H9 (cell line): ENCODE measurements at regions not wholly inside any gene's neighbourhood (a gene's known extent, or its start where the extent isn't known, plus 50 kb on each side); places are given as distances from the start of the nearest gene placed in this dataset.

Source experiments
- DNase-seq: peaks from one replicate; pipeline ENCODE4 v3.0.0-alpha.2; 2017
- H2AFZ ChIP-seq: one replicate; pipeline ENCODE4 v1.6.1; 2013; ENCODE audit warnings: mild to moderate bottlenecking, low read length, control low read depth, moderate library complexity
- H2AK5ac ChIP-seq: 2 replicates; pipeline ENCODE4 v1.6.1; 2013; ENCODE audit warnings: low read length, control low read depth, mixed read lengths; ENCODE audit not compliant: insufficient read length
- H2BK120ac ChIP-seq: one replicate; pipeline ENCODE4 v1.6.1; 2013; ENCODE audit warnings: low read depth, mild to moderate bottlenecking, low read length, control low read depth, inconsistent platforms; ENCODE audit not compliant: poor library complexity, severe bottlenecking
- H2BK12ac ChIP-seq: 2 replicates; pipeline ENCODE4 v1.6.1; 2013; ENCODE audit warnings: low read length, control low read depth, mixed read lengths, low read depth; ENCODE audit not compliant: insufficient read length
- H2BK15ac ChIP-seq: 2 replicates; pipeline ENCODE4 v1.6.1; 2013; ENCODE audit warnings: low read depth, low read length, control low read depth
- H2BK20ac ChIP-seq: one replicate; pipeline ENCODE4 v1.6.1; 2013; ENCODE audit warnings: low read depth, mild to moderate bottlenecking, low read length, control low read depth, inconsistent platforms; ENCODE audit not compliant: poor library complexity, severe bottlenecking
- H2BK5ac ChIP-seq: 2 replicates; pipeline ENCODE4 v1.6.1; 2013; ENCODE audit warnings: low read length, control low read depth, mixed read lengths; ENCODE audit not compliant: insufficient read length
- H3K14ac ChIP-seq: 2 replicates; pipeline ENCODE4 v1.6.1; 2013; ENCODE audit warnings: low read length, control low read depth; ENCODE audit not compliant: insufficient read depth
- H3K18ac ChIP-seq: 2 replicates; pipeline ENCODE4 v1.6.1; 2013; ENCODE audit warnings: low read depth, mild to moderate bottlenecking, mixed read lengths, low read length, control low read depth; ENCODE audit not compliant: insufficient read length
- H3K23ac ChIP-seq: 2 replicates; pipeline ENCODE4 v1.6.1; 2013; ENCODE audit warnings: low read length, control low read depth, mixed read lengths, low read depth; ENCODE audit not compliant: insufficient read length
- H3K23me2 ChIP-seq: 2 replicates; pipeline ENCODE4 v1.6.1; 2013; ENCODE audit warnings: low read depth, mild to moderate bottlenecking, mixed read lengths, low read length, control low read depth; ENCODE audit not compliant: insufficient read length, poor library complexity, severe bottlenecking
- H3K27ac ChIP-seq: 2 replicates; pipeline ENCODE4 v1.5.1; 2013; ENCODE audit warnings: low read length, control low read depth, mixed read lengths, low read depth; ENCODE audit not compliant: insufficient read length
- H3K27me3 ChIP-seq: 2 replicates; pipeline ENCODE4 v1.6.1; 2013; ENCODE audit warnings: low read length, control low read depth, inconsistent platforms; ENCODE audit not compliant: insufficient read depth
- H3K4ac ChIP-seq: 2 replicates; pipeline ENCODE4 v1.6.1; 2013; ENCODE audit warnings: low read depth, mild to moderate bottlenecking, control low read depth, inconsistent platforms, low read length, moderate library complexity
- H3K4me1 ChIP-seq: 2 replicates; pipeline ENCODE4 v1.6.1; 2013; ENCODE audit warnings: low read length, control low read depth, inconsistent platforms; ENCODE audit not compliant: insufficient read depth
- H3K4me2 ChIP-seq: 2 replicates; pipeline ENCODE4 v1.6.1; 2013; ENCODE audit warnings: low read length, control low read depth, mixed read lengths; ENCODE audit not compliant: insufficient read length, insufficient read depth
- H3K56ac ChIP-seq: 2 replicates; pipeline ENCODE4 v1.6.1; 2013; ENCODE audit warnings: low read depth, mild to moderate bottlenecking, mixed read lengths, low read length, control low read depth; ENCODE audit not compliant: insufficient read length
- H3K79me1 ChIP-seq: 2 replicates; pipeline ENCODE4 v1.6.1; 2013; ENCODE audit warnings: low read depth, mild to moderate bottlenecking, moderate library complexity, low read length, control low read depth, inconsistent platforms; ENCODE audit not compliant: insufficient read depth, poor library complexity, severe bottlenecking
- H3K79me2 ChIP-seq: 2 replicates; pipeline ENCODE4 v1.6.1; 2013; ENCODE audit warnings: low read length, control low read depth, inconsistent platforms; ENCODE audit not compliant: insufficient read depth
- H3K9ac ChIP-seq: 2 replicates; pipeline ENCODE4 v1.6.1; 2013; ENCODE audit warnings: low read length, control low read depth, mixed read lengths; ENCODE audit not compliant: insufficient read length; ENCODE audit errors: extremely low read depth
- H3K9me3 ChIP-seq: one replicate; pipeline ENCODE4 v1.6.1; 2013; ENCODE audit warnings: low read depth, low read length, inconsistent platforms; ENCODE audit not compliant: control insufficient read depth
- H3T11ph ChIP-seq: one replicate; pipeline ENCODE4 v1.6.1; 2013; ENCODE audit warnings: mild to moderate bottlenecking, low read length, control low read depth, inconsistent platforms
- H4K20me1 ChIP-seq: one replicate; pipeline ENCODE4 v1.6.1; 2013; ENCODE audit not compliant: control insufficient read depth, insufficient read length, insufficient read depth
- H4K5ac ChIP-seq: 2 replicates; pipeline ENCODE4 v1.6.1; 2013; ENCODE audit warnings: low read depth, mild to moderate bottlenecking, mixed read lengths, low read length, control low read depth; ENCODE audit not compliant: insufficient read length
- H4K8ac ChIP-seq: replicated peaks from 2 replicates; pipeline ENCODE4 v1.6.1; 2013; ENCODE audit warnings: low read length, control low read depth, mixed read lengths, low read depth; ENCODE audit not compliant: insufficient read length
- H4K91ac ChIP-seq: 2 replicates; pipeline ENCODE4 v1.6.1; 2013; ENCODE audit warnings: low read depth, mild to moderate bottlenecking, moderate library complexity, mixed read lengths, low read length, control low read depth; ENCODE audit not compliant: insufficient read length
- H3K27ac Mint-ChIP-seq, 3 experiments: 2 replicates in 2 of 3; 3 replicates in 1 of 3; pipeline ENCODE4 v1.8.0; 2020 to 2021; ENCODE audit warnings: mixed read lengths in 3 of 3, mild to moderate bottlenecking in 1 of 3, moderate library complexity in 1 of 3
- H3K27me3 Mint-ChIP-seq: 2 replicates; pipeline ENCODE4 v1.8.0; 2021; ENCODE audit warnings: low read depth, mild to moderate bottlenecking, moderate library complexity, mixed read lengths
- H3K36me3 Mint-ChIP-seq, 3 experiments: 2 replicates in 2 of 3; 3 replicates in 1 of 3; pipeline ENCODE4 v1.8.0; 2020 to 2021; ENCODE audit warnings: low read depth in 3 of 3, mixed read lengths in 3 of 3; ENCODE audit not compliant: insufficient read depth in 1 of 3
- H3K4me1 Mint-ChIP-seq, 2 experiments: 2 replicates each; pipeline ENCODE4 v1.8.0; 2020; ENCODE audit warnings: mixed read lengths in 2 of 2
- H3K4me3 Mint-ChIP-seq, 2 experiments: 2 replicates in 1 of 2; 3 replicates in 1 of 2; pipeline ENCODE4 v1.8.0; 2020 to 2021; ENCODE audit warnings: mild to moderate bottlenecking in 2 of 2, mixed read lengths in 2 of 2, moderate library complexity in 1 of 2
- H3K9me3 Mint-ChIP-seq, 2 experiments: 2 replicates in 1 of 2; 3 replicates in 1 of 2; pipeline ENCODE4 v1.8.0; 2020; ENCODE audit warnings: mild to moderate bottlenecking in 2 of 2, mixed read lengths in 2 of 2, moderate library complexity in 1 of 2
- CTCF ChIP-seq: fragments of 200-600 bp; sonication (generic); conservative IDR thresholded peaks from 3 replicates; pipeline ENCODE4 v1.8.0; 2021; ENCODE audit warnings: antibody characterized with exemption, mild to moderate bottlenecking
- WGBS: extraction: QIAGEN DNeasy Blood & Tissue Kit; methylation state at CpG from one replicate; pipeline ENCODE4 v1.1.7; 2013; ENCODE audit warnings: missing lambda C conversion rate, low lambda C conversion rate, mixed read lengths; ENCODE audit not compliant: insufficient read length; ENCODE audit errors: extremely low coverage; 5-methylcytosine and 5-hydroxymethylcytosine counted together

DNA sequence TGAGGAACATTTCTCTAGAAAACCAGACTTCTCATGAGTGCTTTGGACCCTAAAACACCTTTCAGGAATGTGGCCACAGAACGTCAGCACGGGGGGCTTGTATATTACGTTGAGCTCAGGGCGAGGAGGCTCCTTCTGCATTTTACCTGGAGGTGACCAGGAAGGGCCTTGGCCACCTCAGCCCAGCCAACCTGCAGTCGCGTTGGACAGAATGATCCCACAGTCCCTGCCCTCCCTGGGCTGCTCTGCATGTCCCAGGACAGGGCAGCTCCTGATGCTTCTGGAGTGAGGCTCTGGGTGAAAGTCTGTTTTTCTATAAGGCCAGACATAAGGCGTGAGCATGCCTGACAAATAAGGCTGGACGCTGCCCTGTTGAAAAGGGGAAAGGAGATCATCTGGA is 121.9 kb downstream of the NDUFA10 start:
- Histone ChIP-seq H3K79me2 (no peaks in the 10 kb centered on the region), H3K4ac (no peak overlapping the region), H3K18ac (peak overlapping the region; percentile 7), H3K4me1 (peaks cover 8% of the 10 kb centered on the region; the same call in 1 of the 2 replicates), H3K23ac (no peak overlapping the region), H3K9ac (no peak overlapping the region), H4K8ac (no peak overlapping the region), H4K5ac (no peak overlapping the region), H3K27me3 (no peaks in the 10 kb centered on the region), H3K27ac (no peak overlapping the region), H2BK12ac (no peak overlapping the region), H3K56ac (no peak overlapping the region), H3K4me2 (peak overlapping the region; percentile 32), H3K9me3 (no peaks in the 10 kb centered on the region), H2BK20ac (no peak overlapping the region), H2BK120ac (no peak overlapping the region), H3K79me1 (no peaks in the 10 kb centered on the region), H4K91ac (no peak overlapping the region), H2BK5ac (no peak overlapping the region), H3T11ph (no peak overlapping the region), H2AK5ac (no peak overlapping the region), H3K14ac (peak overlapping the region; percentile 45), H2BK15ac (no peak overlapping the region), H2AFZ (no peak overlapping the region), H4K20me1 (no peaks in the 10 kb centered on the region), H3K23me2 (peaks cover 2% of the 10 kb centered on the region)
- peaks cover 8 to 11% of the 10 kb centered on the region in 2 experiments; a peak in 4 of 5 replicates for H3K9me3 Mint-ChIP-seq
- H3K27me3 Mint-ChIP-seq, result peaks cover 12% of the 10 kb centered on the region
- peaks cover 27 to 28% of the 10 kb centered on the region in 2 experiments for H3K4me1 Mint-ChIP-seq
- DNase-seq, result peak; percentile 26
- TF ChIP-seq CTCF, result no peak
- H3K27ac Mint-ChIP-seq, result 0 out of 7 replicates have a peak overlapping the region, but pooled peaks of 1 of the 3 experiments have one; percentile 18
- peaks cover 0 to 5% (median 5%) of the 10 kb centered on the region in 3 experiments; a peak in 4 of 7 replicates for H3K36me3 Mint-ChIP-seq
- peak overlapping the region in 1 of 2 experiments; percentile 17; a peak in 1 of 5 replicates for H3K4me3 Mint-ChIP-seq
- no CpG with 5 or more reads among the region's 8 CpGs for WGBS
